CD4-positive, alpha-beta T cell treated with Interleukin-1 beta for 1 hour (primary cell): ENCODE measurements at regions not wholly inside any gene's neighbourhood (a gene's known extent, or its start where the extent isn't known, plus 50 kb on each side); places are given as distances from the start of the nearest gene placed in this dataset.
"Not testable (repeated sequence)": the region's sequence is repeated elsewhere in the genome, so short reads cannot be mapped to it uniquely, and the experiment has no call there.

Experiments used
- DNase-seq, 2 donors: peaks; one replicate each; pipeline ENCODE4 v3.0.0-alpha.2; 2020 to 2022

DNA sequence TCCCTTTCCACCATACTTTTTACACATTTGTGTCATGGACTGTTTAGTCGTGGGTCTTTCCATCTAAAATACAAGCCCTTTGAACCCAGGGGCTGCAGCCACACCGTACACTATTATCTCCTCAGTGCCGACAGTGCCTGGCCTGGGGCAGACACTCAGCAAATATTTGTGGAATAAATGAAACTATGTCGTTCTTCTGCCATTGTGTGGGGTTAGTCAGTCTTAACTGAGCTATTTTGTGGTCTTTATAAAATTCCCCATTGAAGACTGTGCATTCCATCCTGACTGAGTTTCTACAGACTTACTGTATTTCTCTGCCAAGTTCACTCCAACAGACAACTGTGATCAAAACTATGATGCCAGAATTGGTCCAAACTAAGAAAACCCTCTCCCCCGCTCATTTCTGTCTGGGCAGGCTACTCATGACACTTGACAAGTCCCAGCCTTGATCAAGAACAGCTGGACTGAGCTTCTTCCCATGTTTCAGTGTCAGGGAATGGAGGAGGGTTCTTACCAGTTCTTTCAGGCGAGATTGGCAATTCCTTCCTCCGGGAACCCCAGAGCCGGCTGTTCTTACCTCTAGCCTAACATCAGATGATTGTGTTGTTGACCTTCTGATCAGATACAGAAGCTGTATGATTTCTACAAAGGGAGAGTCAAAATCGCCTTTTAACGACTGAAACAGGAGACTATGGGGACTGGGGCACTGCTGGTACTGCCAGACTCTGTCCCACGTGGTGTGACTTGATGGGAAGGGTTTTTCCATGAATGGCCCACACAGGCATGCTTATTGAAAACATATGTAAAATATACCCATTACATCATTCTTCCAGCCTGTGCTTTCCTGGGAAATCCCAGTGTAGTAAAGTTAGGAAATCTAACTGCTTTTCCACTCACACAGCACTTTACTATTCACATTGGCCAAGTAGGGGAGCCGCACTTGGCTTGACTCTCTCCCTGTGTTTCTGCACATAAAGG lies 77.4 kb upstream of the NPAS2 start:
- DNase-seq = no peak

- DNase-seq = no peak
These were observed 76.2 kb upstream of the NPAS2 start for GRCh38 chr2:100743741-100744140.

DNA sequence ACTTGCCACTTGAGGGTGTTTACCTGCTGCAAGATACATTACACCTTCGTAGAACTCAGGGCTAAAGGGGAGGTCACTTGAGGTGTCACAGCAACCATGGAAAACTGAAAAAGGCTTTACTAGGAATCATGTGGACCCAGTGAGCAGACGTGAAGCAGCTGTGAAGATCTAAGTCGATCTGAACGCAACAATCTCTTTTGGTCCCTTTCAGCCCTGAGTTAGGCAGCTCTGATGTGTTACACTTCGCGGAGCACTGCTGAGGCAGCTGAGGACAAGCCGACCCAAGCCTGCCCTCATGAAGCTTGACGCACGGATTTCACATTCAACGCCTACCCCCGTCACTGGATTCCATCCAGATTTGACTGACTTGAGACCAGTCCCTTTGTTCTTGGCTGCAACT lies 75.8 kb upstream of the NPAS2 start:
- no peak for DNase-seq

GRCh38 chr2:100744589-100744988 lies 75.3 kb upstream of the NPAS2 start:
- DNase-seq = no peak

DNA sequence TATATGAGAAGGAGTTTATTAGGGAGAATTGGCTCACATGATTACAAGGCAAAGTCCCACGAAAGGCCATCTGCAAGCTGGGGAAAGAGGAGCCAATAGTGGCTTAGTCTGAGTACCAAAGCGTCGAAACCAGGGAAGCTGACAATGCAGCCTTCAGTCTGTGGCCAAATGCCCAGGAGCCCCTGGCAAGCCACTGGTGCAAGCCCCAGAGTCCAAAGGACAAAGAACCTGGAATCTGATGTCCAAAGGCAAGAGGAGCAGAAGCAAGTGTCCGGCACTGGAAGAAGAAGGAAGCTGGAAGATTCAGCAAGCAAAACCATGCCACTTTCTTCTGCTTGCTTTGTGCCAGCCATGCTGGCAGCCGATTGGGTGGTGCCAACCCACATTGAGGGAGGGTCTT lies 74.3 kb upstream of the NPAS2 start:
- DNase-seq = no peak

DNA sequence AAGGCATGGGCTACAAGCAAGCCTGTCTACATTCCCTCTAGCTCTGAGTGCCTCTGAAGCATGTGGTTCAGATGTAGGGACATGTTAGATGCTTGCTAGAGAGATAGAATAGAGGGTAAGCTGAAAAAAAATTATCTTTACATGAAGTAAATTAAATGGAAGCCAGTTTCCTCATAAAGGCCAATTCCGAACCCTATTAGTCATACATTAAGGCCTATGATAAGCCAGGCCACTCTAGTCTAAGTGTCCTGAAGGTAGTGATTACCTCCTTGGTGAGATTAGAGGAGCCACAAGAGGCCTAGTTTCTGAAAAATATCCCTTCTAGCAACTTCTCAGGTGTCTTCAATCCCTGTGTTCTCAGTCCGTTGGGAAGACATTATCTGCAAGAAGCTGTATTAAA lies 72.4 kb upstream of the NPAS2 start:
- no peak for DNase-seq

GRCh38 chr2:100747996-100748615 lies 71.8 kb upstream of the NPAS2 start:
- no peak for DNase-seq

DNA sequence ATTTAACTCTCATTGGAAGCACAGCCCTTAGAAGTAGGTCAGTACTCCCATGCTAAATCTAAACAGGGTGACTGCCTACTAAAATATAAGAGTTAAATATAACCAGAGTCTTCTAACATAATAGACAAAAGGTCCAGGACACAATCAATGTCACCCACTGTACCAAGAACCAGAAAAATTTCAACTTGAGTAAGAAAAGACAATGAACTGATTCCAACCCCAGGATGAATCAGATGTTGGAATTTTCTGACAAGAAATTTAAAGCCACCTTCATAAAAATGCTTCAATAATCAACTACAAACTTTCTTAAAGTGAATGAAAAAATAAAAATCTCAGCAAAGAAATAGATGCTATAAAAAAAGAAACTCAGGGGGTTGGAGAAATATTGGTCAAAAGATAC lies 71.3 kb upstream of the NPAS2 start:
- no peak for DNase-seq

GRCh38 chr2:100749771-100750542 lies 70.0 kb upstream of the NPAS2 start:
- no peak for DNase-seq

GRCh38 chr2:100751871-100752625 lies 67.9 kb upstream of the NPAS2 start:
- DNase-seq = not testable (repeated sequence)

GRCh38 chr2:100752628-100753333 lies 67.2 kb upstream of the NPAS2 start:
- DNase-seq = no peak

GRCh38 chr2:100753444-100753843 lies 66.5 kb upstream of the NPAS2 start:
- no peak for DNase-seq

DNA sequence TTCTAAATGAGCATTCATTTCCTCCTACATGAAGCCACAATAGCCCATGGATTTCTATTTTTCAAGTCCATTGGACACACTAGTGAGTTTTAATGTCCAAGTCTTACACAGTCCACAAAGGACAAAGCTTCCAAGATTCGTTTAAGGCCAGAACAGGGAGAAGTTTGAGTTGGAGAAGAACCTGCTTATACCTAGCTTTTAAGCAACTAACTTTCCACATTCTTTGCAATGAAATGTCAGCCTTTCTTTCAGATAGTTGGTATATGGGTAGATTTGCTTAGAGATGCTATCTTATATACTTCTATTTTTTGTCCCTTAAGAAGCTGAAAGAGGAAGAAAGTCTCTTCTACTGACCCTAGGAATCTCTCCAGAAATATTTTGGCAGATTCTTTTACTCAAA lies 66.1 kb upstream of the NPAS2 start:
- no peak for DNase-seq

DNA sequence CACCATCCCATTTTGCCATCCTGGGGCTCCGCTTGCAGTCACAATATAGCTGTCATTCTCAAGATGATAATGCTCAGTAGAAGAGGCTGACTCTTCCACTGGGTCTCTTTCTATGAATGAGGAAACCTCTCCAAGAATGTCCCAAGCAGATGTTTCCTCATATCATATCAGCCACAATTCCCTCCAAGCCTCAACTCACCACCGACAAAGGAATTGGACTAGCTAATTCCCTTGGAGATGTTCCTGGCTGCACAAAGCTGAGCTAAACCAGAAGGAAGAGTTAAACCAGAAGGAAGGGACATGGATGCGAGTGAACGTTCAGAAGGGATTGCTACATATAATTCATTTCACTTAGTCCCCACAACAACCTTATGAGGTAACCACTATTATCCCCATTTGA lies 65.0 kb upstream of the NPAS2 start:
- DNase-seq = no peak

GRCh38 chr2:100755441-100755840 lies 64.5 kb upstream of the NPAS2 start:
- DNase-seq = no peak

- DNase-seq = no peak
These were observed 63.2 kb upstream of the NPAS2 start for GRCh38 chr2:100756704-100757103.

DNA sequence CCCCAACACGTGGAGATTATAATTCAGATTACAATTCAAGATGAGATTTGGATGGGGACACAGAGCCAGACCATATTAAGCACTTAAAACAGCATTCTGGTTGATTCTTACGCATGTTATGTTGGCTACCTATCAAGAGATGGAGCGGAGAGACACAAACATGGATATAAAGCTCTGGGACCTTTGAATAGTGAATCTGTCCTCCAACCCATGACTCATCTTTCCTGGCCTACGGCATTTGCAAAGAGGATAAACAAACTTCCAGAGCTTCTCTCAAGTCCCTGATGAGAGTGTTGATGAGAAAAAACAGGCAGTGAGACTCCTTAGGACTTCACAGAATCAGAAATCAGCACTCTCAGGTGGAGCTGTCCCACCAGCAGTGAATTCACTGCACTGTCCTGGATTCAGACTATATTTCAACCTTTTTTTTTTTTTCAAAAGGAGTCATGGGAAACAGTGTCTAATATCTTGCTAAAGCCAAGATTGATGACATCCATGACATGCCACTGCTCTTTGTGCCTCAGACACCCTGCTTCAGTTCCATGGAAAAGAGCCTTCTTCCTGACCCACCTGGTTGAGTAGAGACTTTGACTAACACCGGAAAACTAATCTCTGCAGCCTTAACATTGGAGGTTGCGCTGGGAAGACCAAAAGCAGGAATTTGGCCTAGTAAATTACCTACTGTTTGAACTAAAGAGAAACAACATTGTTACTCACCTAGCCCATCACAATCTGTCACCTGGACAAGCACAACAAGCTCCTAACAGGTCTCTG lies 62.1 kb upstream of the NPAS2 start:
- DNase-seq = no peak

GRCh38 chr2:100759901-100760300 lies 60.0 kb upstream of the NPAS2 start:
- no peak for DNase-seq

DNA sequence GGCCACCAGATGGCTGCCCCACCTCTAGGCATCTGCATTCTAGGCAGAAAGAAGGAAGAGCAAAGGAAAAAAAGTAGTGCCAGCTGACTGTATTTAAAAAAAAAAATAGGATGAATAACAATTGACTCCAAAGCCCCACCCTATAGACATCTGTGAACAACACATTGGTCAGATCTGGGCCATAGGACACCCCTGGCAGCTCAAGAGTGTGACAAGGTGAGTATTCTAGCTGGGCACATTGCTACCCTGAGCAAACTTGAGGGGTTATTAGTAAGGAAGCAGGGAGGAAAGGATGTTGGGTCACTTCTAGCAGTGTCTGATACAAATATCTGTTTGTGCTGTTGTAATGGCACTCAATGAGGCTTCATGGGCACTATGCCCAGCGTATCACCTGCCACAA lies 58.6 kb upstream of the NPAS2 start:
- DNase-seq = no peak

DNA sequence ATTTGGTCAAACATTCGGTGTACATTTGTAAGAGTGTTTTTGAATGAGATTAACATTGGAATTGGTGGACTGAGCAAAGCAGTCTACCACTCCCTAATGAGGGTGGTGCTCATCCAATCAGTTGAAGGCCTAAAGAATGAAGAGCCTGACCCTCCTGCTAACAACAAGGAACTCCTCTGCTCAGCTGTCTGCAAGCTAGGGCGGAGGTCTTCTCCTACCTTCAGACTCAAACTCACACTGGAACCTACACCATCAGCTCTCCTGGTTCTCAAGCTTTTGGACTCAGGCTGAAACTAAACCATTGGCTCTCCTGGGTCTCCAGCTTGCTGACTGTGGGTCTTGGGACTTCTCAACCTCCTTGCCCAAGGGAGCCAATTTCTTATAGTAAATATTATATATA lies 55.5 kb upstream of the NPAS2 start:
- no peak for DNase-seq

DNA sequence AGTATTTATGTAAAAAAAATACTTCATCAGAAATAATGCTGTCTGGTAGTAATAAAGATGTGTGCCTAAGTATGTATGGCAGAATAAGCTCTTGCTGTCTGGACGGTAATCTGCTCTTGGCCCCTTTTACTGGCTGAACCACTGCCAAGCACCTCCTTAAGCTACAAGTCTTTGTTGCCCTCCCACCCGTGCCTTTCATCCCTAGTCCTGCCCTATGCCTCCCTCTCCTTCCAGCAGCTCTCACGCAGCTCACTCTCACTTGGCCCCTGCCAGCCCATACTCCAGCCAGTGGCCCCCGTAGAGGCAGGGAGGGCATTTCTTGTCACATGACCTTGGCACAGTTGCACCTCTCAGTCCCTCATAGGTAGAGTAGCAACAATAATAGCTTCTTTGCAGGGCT lies 54.5 kb upstream of the NPAS2 start:
- no peak for DNase-seq
